GM12878 (cell line): ENCODE measurements at regions not wholly inside any gene's neighbourhood (a gene's known extent, or its start where the extent isn't known, plus 50 kb on each side); places are given as distances from the start of the nearest gene placed in this dataset.

Source experiments
- ATAC-seq: fragments of 200-7000 bp; cut with Tn5 transposase; 3 replicates; pipeline ENCODE4 v1.9.1; 2020; ENCODE audit warnings: mild to moderate bottlenecking, moderate library complexity
- BruUV-seq: library from RNA; stranded (reverse); fragments of 400-500 nt; replicated peaks from 2 replicates; lab custom pipeline; 2021; lab: Mats Ljungman, UMichigan
- CTCF ChIA-PET: fragments of 300-600 bp; sonication (Branson Sonifier 250); formaldehyde crosslinking; extraction: SDS; loops from one replicate; lab custom pipeline; 2021; ENCODE audit warnings: inconsistent platforms; lab: Yijun Ruan, JAX
- POLR2A ChIA-PET: fragments of 350-600 bp; formaldehyde crosslinking; extraction: SDS; loops from one replicate; lab custom pipeline; 2021; ENCODE audit warnings: inconsistent platforms; lab: Charles Lee
- RAD21 ChIA-PET: fragments of 300-600 bp; sonication (Branson Sonifier 250); formaldehyde crosslinking; loops from one replicate; lab custom pipeline; 2023; ENCODE audit warnings: antibody characterized with exemption; ENCODE audit not compliant: unreplicated experiment; lab: Charles Lee
- SMC1A ChIA-PET: fragments of 300-600 bp; sonication (Branson Sonifier 250); formaldehyde crosslinking; loops from one replicate; lab custom pipeline; 2023; ENCODE audit not compliant: unreplicated experiment, uncharacterized antibody; lab: Charles Lee
- DNase-seq: peaks from one replicate; pipeline ENCODE4 v3.0.0-alpha.2; 2011; ENCODE audit warnings: low read depth, low spot score
- FAIRE-seq: peaks from 3 replicates; lab custom pipeline; 2011; peaks lifted over from hg19 to GRCh38; lab: Jason Lieb, UNC
- H2AFZ ChIP-seq: 2 replicates; pipeline ENCODE4 v1.6.0; 2011; ENCODE audit warnings: low read depth, low read length, control low read depth; ENCODE audit not compliant: control insufficient read depth
- H3K27ac ChIP-seq: 2 replicates; pipeline ENCODE4 v1.5.1; 2011; ENCODE audit warnings: control low read depth; ENCODE audit not compliant: control insufficient read depth, insufficient read depth
- H3K27me3 ChIP-seq, 2 experiments: replicated peaks in 1 of 2; 2 replicates each; pipeline versions ENCODE4 v1.6.0 to v1.6.1; 2011; ENCODE audit warnings: low read length in 1 of 2; ENCODE audit not compliant: control insufficient read depth in 2 of 2, insufficient read depth in 2 of 2
- H3K36me3 ChIP-seq, 2 experiments: 2 replicates each; pipeline ENCODE4 v1.5.1; 2011; ENCODE audit warnings: low read length in 1 of 2; ENCODE audit not compliant: control insufficient read depth in 2 of 2, insufficient read depth in 2 of 2
- H3K4me1 ChIP-seq: 2 replicates; pipeline ENCODE4 v1.6.1; 2011; ENCODE audit warnings: mild to moderate bottlenecking, low read length, moderate library complexity, mixed read lengths; ENCODE audit not compliant: control insufficient read depth, insufficient read depth
- H3K4me2 ChIP-seq: 2 replicates; pipeline ENCODE4 v1.6.0; 2011; ENCODE audit warnings: control low read depth; ENCODE audit not compliant: control insufficient read depth, insufficient read depth
- H3K4me3 ChIP-seq: fragments of 200-600 bp; sonication (generic); 2 replicates; pipeline ENCODE4 v1.5.1; 2016
- H3K79me2 ChIP-seq: 2 replicates; pipeline ENCODE4 v1.6.0; 2011; ENCODE audit warnings: low read length; ENCODE audit not compliant: control insufficient read depth, insufficient read depth
- H3K9ac ChIP-seq: 2 replicates; pipeline ENCODE4 v1.8.0; 2011; ENCODE audit warnings: low read length, control low read depth, mixed read lengths; ENCODE audit not compliant: control insufficient read depth, insufficient read depth
- H3K9me3 ChIP-seq: replicated peaks from 3 replicates; pipeline ENCODE4 v1.5.1; 2011; ENCODE audit warnings: mild to moderate bottlenecking, low read length; ENCODE audit not compliant: control insufficient read depth, insufficient read depth
- H4K20me1 ChIP-seq: 2 replicates; pipeline ENCODE4 v1.6.0; 2011; ENCODE audit not compliant: control insufficient read depth, insufficient read depth
- BCLAF1 ChIP-seq: fragments of 450-650 bp; IDR thresholded peaks from 2 replicates; pipeline ENCODE4 v1.6.1; 2017; ENCODE audit warnings: antibody characterized with exemption, mild to moderate bottlenecking, moderate library complexity
- BHLHE40 ChIP-seq, 2 experiments: fragments of 450-650 bp in 1 of 2; IDR thresholded peaks; 2 replicates each; pipeline ENCODE4 v1.6.1; 2011 to 2017; ENCODE audit warnings: low read depth in 2 of 2, borderline replicate concordance in 1 of 2, improper control_type of control experiment in 1 of 2, low read length in 1 of 2, mild to moderate bottlenecking in 1 of 2
- MEF2A ChIP-seq: IDR thresholded peaks from 2 replicates; pipeline ENCODE4 v1.6.1; 2011; ENCODE audit warnings: low read depth, mild to moderate bottlenecking, low read length, moderate library complexity; ENCODE audit not compliant: insufficient read depth
- NKRF ChIP-seq: fragments of 450-650 bp; conservative IDR thresholded peaks from 2 replicates; pipeline ENCODE4 v1.6.1; 2017; ENCODE audit warnings: mild to moderate bottlenecking, moderate library complexity
- RBBP5 ChIP-seq: fragments of 200-600 bp; sonication (generic); conservative IDR thresholded peaks from 2 replicates; pipeline ENCODE4 v1.6.1; 2016
- SP1 ChIP-seq: IDR thresholded peaks from one replicate; pipeline ENCODE4 v1.6.1; 2011; ENCODE audit warnings: low read depth, low read length
- SPI1 ChIP-seq: IDR thresholded peaks from 2 replicates; pipeline ENCODE4 v1.6.1; 2011; ENCODE audit warnings: low read depth, mild to moderate bottlenecking, low read length, moderate library complexity, borderline replicate concordance; ENCODE audit not compliant: insufficient read depth
- SUPT20H ChIP-seq: IDR thresholded peaks from 2 replicates; pipeline ENCODE4 v1.6.1; 2011; ENCODE audit warnings: low read depth, mild to moderate bottlenecking, low read length, moderate library complexity, borderline replicate concordance; ENCODE audit not compliant: control insufficient read depth
- WGBS: methylation state at CpG from one replicate; pipeline ENCODE4 v1.1.6; 2016; ENCODE audit warnings: low lambda C conversion rate; ENCODE audit not compliant: insufficient replicate concordance, insufficient coverage; ENCODE audit errors: missing lambda C conversion rate; 5-methylcytosine and 5-hydroxymethylcytosine counted together
- in situ Hi-C: fragments of 300-500 bp; cut with MboI; formaldehyde crosslinking; loops from 9 replicates; pipeline ENCODE4 v1.14.3; 2018; ENCODE audit warnings: mixed read lengths
- intact Hi-C: fragments of 100-400 bp; cut with micrococcal nuclease; formaldehyde crosslinking; loops from one replicate; pipeline ENCODE4 v1.14.2; 2022; ENCODE audit not compliant: unreplicated experiment

GRCh38 chr16:5187402-5187952, 89.9 kb upstream of the EEF2KMT start:
- 55% methylated on average over 14 of the region's 14 CpGs for WGBS
- TF ChIP-seq SUPT20H (no peak), NKRF (no peak), MEF2A (no peak), BHLHE40 (IDR thresholded peaks at IDR 0.05; ENCODE audit: borderline replicate concordance in 1 of 2, low read depth in 2 of 2, low read length in 1 of 2) (no peak)
- TF ChIP-seq, all 136 proteins: peak for 0

GRCh38 chr16:5186381-5186903, 88.8 kb upstream of the EEF2KMT start:
- Histone ChIP-seq H4K20me1 (no peaks in the 10 kb centered on the region), H3K4me3 (no peak overlapping the region), H3K27ac (no peak overlapping the region), H3K27me3 (no peaks in the 10 kb centered on the region), H3K36me3 (no peaks in the 10 kb centered on the region), H3K4me2 (no peak overlapping the region), H3K9ac (no peak overlapping the region), H2AFZ (no peak overlapping the region), H3K9me3 (no peaks in the 10 kb centered on the region), H3K79me2 (no peaks in the 10 kb centered on the region), H3K4me1 (no peaks in the 10 kb centered on the region)
- ATAC-seq (no peak), DNase-seq (no peak), FAIRE-seq (no peak)
- TF ChIP-seq RBBP5 (no peak), SPI1 (no peak), BCLAF1 (no peak), SP1 (no peak)
- in situ Hi-C loops (no loop called here), intact Hi-C loops (no loop called here)
- POLR2A ChIA-PET: no interaction called here
- no TSS peak for BruUV-seq
- CTCF ChIA-PET: no interaction called here
- SMC1A ChIA-PET: no interaction called here
- 75% methylated on average over 34 of the region's 34 CpGs for WGBS
- RAD21 ChIA-PET: no interaction called here

More at GRCh38 chr16:5187402-5187952, 89.9 kb upstream of the EEF2KMT start:
- H3K27me3 ChIP-seq: no peaks in the 10 kb centered on the region
- no TSS peak for BruUV-seq
- no peak for ATAC-seq
- ChIA-PET SMC1A (no interaction called here), RAD21 (no interaction called here), CTCF (no interaction called here), POLR2A (no interaction called here)
- in situ Hi-C loops: no loop called here
- H2AFZ ChIP-seq: no peak overlapping the region
- H3K4me1 ChIP-seq: no peaks in the 10 kb centered on the region
- no peak for FAIRE-seq
- H3K27ac ChIP-seq: no peak overlapping the region
- no peaks in the 10 kb centered on the region for H3K36me3 ChIP-seq
- H3K79me2 ChIP-seq: no peaks in the 10 kb centered on the region
- intact Hi-C loops: no loop called here
- no peak for DNase-seq
- H3K9me3 ChIP-seq: no peaks in the 10 kb centered on the region
- H4K20me1 ChIP-seq: no peaks in the 10 kb centered on the region
- no peak overlapping the region for H3K9ac ChIP-seq
- H3K4me2 ChIP-seq: no peak overlapping the region
- H3K4me3 ChIP-seq: no peak overlapping the region
